ENCODE measurements at regions not wholly inside any gene's neighbourhood (a gene's known extent, or its start where the extent isn't known, plus 50 kb on each side); places are given as distances from the start of the nearest gene placed in this dataset.

GRCh38 chr1:239951511-239952140 lies 140.1 kb upstream of the FMN2 start:
- WGBS (ENCODE audit: insufficient coverage, low coverage, missing lambda C conversion rate), result 0% methylated on average over 3 of the region's 3 CpGs
- no peak overlapping the region for H2AFZ ChIP-seq (ENCODE audit: low read depth, low read length)
- FAIRE-seq, result no peak
- POLR2A ChIA-PET, result no interaction called here
- intact Hi-C loops (cut with micrococcal nuclease) (loop anchor here (2.0 to 10.0 kb wide), 2 partner anchors 35 to 193 kb away; no protein-coding TSS in a partner anchor), in situ Hi-C loops (cut with MboI) (no loop called here)
- H3K9ac ChIP-seq (ENCODE audit: insufficient read depth in 1 of 2, low read depth in 2 of 2, low read length in 2 of 2), result no peak overlapping the region
- peak; percentile 44 to 77 (median 70) for DNase-seq (ENCODE audit: extremely low read depth in 1 of 4, low spot score in 3 of 4)
- no TSS peak for BruUV-seq (replicated peaks)
- no peaks in the 10 kb centered on the region for H3K79me2 ChIP-seq (ENCODE audit: control insufficient read depth, insufficient read depth, low read length)
- peak; percentile 85 for ATAC-seq
- TF ChIP-seq SMC3 (conservative IDR thresholded peaks at IDR 0.05; ENCODE audit: insufficient read depth, low read depth, low read length), result 0 out of 2 replicates have a peak, but pooled peaks have one; percentile 39
- no peak for TF ChIP-seq AFF4 (CRISPR knock-in tag; IDR thresholded peaks at IDR 0.05)
- no peak for TF ChIP-seq SETDB1 (IDR thresholded peaks at IDR 0.05; ENCODE audit: low read length)
- no peak for TF ChIP-seq GMEB1 (CRISPR knock-in tag; IDR thresholded peaks at IDR 0.05)
- TF ChIP-seq CTCF (IDR thresholded peaks at IDR 0.05 in 2 of 3, conservative IDR thresholded peaks at IDR 0.05 in 1 of 3; ENCODE audit: insufficient read depth in 2 of 3, low read depth in 1 of 3, low read length in 3 of 3), result peak; percentile 52 to 77 (median 56); a peak in 5 of 6 replicates
- peak; percentile 63 to 68 for TF ChIP-seq RAD21 (CRISPR knock-in tag; conservative IDR thresholded peaks at IDR 0.05 in 1 of 2, IDR thresholded peaks at IDR 0.05 in 1 of 2)
- TF ChIP-seq ZNF354B (CRISPR knock-in tag; IDR thresholded peaks at IDR 0.05), result no peak
- peak; percentile 66; the same call in 1 of the 2 replicates for TF ChIP-seq DEAF1 (CRISPR knock-in tag; IDR thresholded peaks at IDR 0.05)
- no peak for TF ChIP-seq SMAD1 (IDR thresholded peaks at IDR 0.05; ENCODE audit: low read depth, low read length, partially characterized antibody)
- TF ChIP-seq ZNF445 (CRISPR knock-in tag; IDR thresholded peaks at IDR 0.05; ENCODE audit: low read depth), result no peak
- no peak for TF ChIP-seq TEAD2 (tag; IDR thresholded peaks at IDR 0.05)
- CTCF ChIA-PET (ENCODE audit: low intra/inter-chr PET ratio), result interaction anchor here (1.6 kb wide), 1 partner anchor 25 kb away, joined by 5 read pairs; no protein-coding TSS in a partner anchor
- H3K4me2 ChIP-seq (ENCODE audit: insufficient read depth, low read length), result no peak overlapping the region
- no peaks in the 10 kb centered on the region for H3K9me3 ChIP-seq (replicated peaks; ENCODE audit: control insufficient read depth, insufficient read depth, low read depth, low read length)
- no peaks in the 10 kb centered on the region for H3K9me1 ChIP-seq (ENCODE audit: control insufficient read depth, insufficient read depth, low read length)
- H3K36me3 ChIP-seq (ENCODE audit: control insufficient read depth, insufficient read depth, low read length), result no peaks in the 10 kb centered on the region
- H3K4me3 ChIP-seq, result no peak overlapping the region
- no peaks in the 10 kb centered on the region for H3K27me3 ChIP-seq (ENCODE audit: control insufficient read depth in 2 of 2, insufficient read depth in 2 of 2, low read length in 2 of 2)
- H3K27ac ChIP-seq (ENCODE audit: extremely low read depth, low read depth, low read length), result no peak overlapping the region
- no peaks in the 10 kb centered on the region for H4K20me1 ChIP-seq (replicated peaks; ENCODE audit: control insufficient read depth, insufficient read depth, low read length)
- H3K4me1 ChIP-seq (replicated peaks in 1 of 2; ENCODE audit: control insufficient read depth in 2 of 2, insufficient read depth in 2 of 2, low read length in 2 of 2), result no peaks in the 10 kb centered on the region

Data from K562 (cell line).